ENCODE measurements at regions not wholly inside any gene's neighbourhood (a gene's known extent, or its start where the extent isn't known, plus 50 kb on each side); places are given as distances from the start of the nearest gene placed in this dataset.

GRCh38 chr13:97120976-97121375 lies 101.2 kb upstream of the MBNL2 start:
- no peak overlapping the region for H2AK5ac ChIP-seq (ENCODE audit: low read depth, low read length)
- no peak overlapping the region for H3K56ac ChIP-seq (replicated peaks; ENCODE audit: insufficient read length, low read depth, low read length)
- no peak overlapping the region for H2BK12ac ChIP-seq (ENCODE audit: low read depth, low read length)
- H3K23me2 ChIP-seq (ENCODE audit: low read depth, low read length) = no peaks in the 10 kb centered on the region
- no peaks in the 10 kb centered on the region for H4K20me1 ChIP-seq (replicated peaks in 1 of 2; ENCODE audit: control insufficient read depth in 1 of 2, insufficient read depth in 2 of 2, low read length in 2 of 2)
- H3K4me1 ChIP-seq (replicated peaks in 1 of 4; ENCODE audit: control insufficient read depth in 3 of 4, insufficient read depth in 4 of 4, low read length in 3 of 4) = peaks cover 0 to 9% (median 1%) of the 10 kb centered on the region in 4 experiments; a peak in 3 of 7 replicates
- TF ChIP-seq EGR1 (IDR thresholded peaks at IDR 0.05; ENCODE audit: borderline replicate concordance, low read depth, low read length) = no peak
- no peak overlapping the region for H2BK15ac ChIP-seq (ENCODE audit: low read length)
- H3K23ac ChIP-seq (ENCODE audit: insufficient read length) = no peak overlapping the region
- H3K9ac ChIP-seq (replicated peaks in 1 of 4; ENCODE audit: extremely low read depth in 1 of 4, low read depth in 3 of 4, low read length in 3 of 4) = no peak overlapping the region
- H2AFZ ChIP-seq (ENCODE audit: low read length) = no peak overlapping the region
- H3K36me3 ChIP-seq (ENCODE audit: control insufficient read depth in 2 of 4, insufficient read depth in 4 of 4, low read length in 3 of 4) = no peaks in the 10 kb centered on the region
- no peaks in the 10 kb centered on the region for H3K79me1 ChIP-seq (ENCODE audit: low read depth, low read length)
- H3K14ac ChIP-seq (ENCODE audit: insufficient read length) = no peak overlapping the region
- POLR2A ChIA-PET (ENCODE audit: partially characterized antibody) = no interaction called here
- no peaks in the 10 kb centered on the region for H3K27me3 ChIP-seq (replicated peaks in 1 of 4; ENCODE audit: control insufficient read depth in 3 of 4, extremely low read depth in 1 of 4, insufficient read depth in 3 of 4, low read length in 3 of 4)
- H4K8ac ChIP-seq (ENCODE audit: extremely low read depth, insufficient read depth, low read length) = no peak overlapping the region
- no peak overlapping the region for H3K27ac ChIP-seq (ENCODE audit: low read depth, low read length)
- no peak overlapping the region for H2BK5ac ChIP-seq (ENCODE audit: low read depth, low read length)
- H3K79me2 ChIP-seq (ENCODE audit: control insufficient read depth in 1 of 2, insufficient read depth in 2 of 2, low read length in 2 of 2) = no peaks in the 10 kb centered on the region
- H4K5ac ChIP-seq (ENCODE audit: insufficient read length, low read depth, low read length) = no peak overlapping the region
- no peak for FAIRE-seq
- DNase-seq (ENCODE audit: low read depth in 1 of 2, low spot score in 2 of 2) = no peak
- no peak overlapping the region for H3K4me2 ChIP-seq (ENCODE audit: insufficient read depth in 1 of 2, low read depth in 2 of 2, low read length in 2 of 2)
- H4K91ac ChIP-seq (replicated peaks; ENCODE audit: insufficient read length, low read length) = no peak overlapping the region
- no peak overlapping the region for H2BK120ac ChIP-seq (replicated peaks; ENCODE audit: low read depth, low read length)
- no peak overlapping the region for H3K4ac ChIP-seq (replicated peaks; ENCODE audit: insufficient read length, low read depth, low read length)
- no peak overlapping the region for H3K18ac ChIP-seq (ENCODE audit: extremely low read depth, low read length)
- 93% methylated on average over 1 of the region's 1 CpG; no CpG with 5 or more reads in 1 of the 2 experiments for WGBS, 2 experiments (ENCODE audit: extremely low coverage in 1 of 2, insufficient coverage in 1 of 2, insufficient read length in 1 of 2, insufficient replicate concordance in 2 of 2, low coverage in 1 of 2, low lambda C conversion rate in 2 of 2, missing lambda C conversion rate in 1 of 2)
- no peak overlapping the region for H2BK20ac ChIP-seq (ENCODE audit: low read length)
- no peaks in the 10 kb centered on the region for H3K9me3 ChIP-seq (ENCODE audit: insufficient read depth in 2 of 2, low read depth in 1 of 2, low read length in 1 of 2)
- H3K4me3 ChIP-seq (ENCODE audit: extremely low read depth in 1 of 4, insufficient read depth in 2 of 4, low read depth in 3 of 4, low read length in 4 of 4) = no peak overlapping the region
- CTCF ChIA-PET (ENCODE audit: partially characterized antibody) = interaction anchor here (0.9 kb wide), 1 partner anchor 50 kb away, joined by 3 read pairs; no protein-coding TSS in a partner anchor
